Gastrocnemius medialis (tissue), 4 donors: ENCODE measurements at regions not wholly inside any gene's neighbourhood (a gene's known extent, or its start where the extent isn't known, plus 50 kb on each side); places are given as distances from the start of the nearest gene placed in this dataset.
"Not testable (repeated sequence)": the region's sequence is repeated elsewhere in the genome, so short reads cannot be mapped to it uniquely, and the experiment has no call there.

Experiments used
- CTCF ChIP-seq, 5 experiments: fragments of 450-650 bp in 3 of 5; fragments of 200-600 bp in 2 of 5; sonication (generic) in 2 of 5; IDR thresholded peaks in 4 of 5; conservative IDR thresholded peaks in 1 of 5; 1 replicate in 4 of 5; 2 replicates in 1 of 5; pipeline ENCODE4 v1.5.1; 2016 to 2019; ENCODE audit warnings: antibody characterized with exemption in 5 of 5, mild to moderate bottlenecking in 3 of 5, moderate library complexity in 3 of 5
- POLR2A ChIP-seq, 2 donors: fragments of 450-650 bp; IDR thresholded peaks; one replicate each; pipeline ENCODE4 v1.6.1; 2017; ENCODE audit warnings: antibody characterized with exemption in 2 of 2, mild to moderate bottlenecking in 2 of 2, moderate library complexity in 2 of 2

- TF ChIP-seq CTCF (IDR thresholded peaks at IDR 0.05 in 4 of 5, conservative IDR thresholded peaks at IDR 0.05 in 1 of 5); POLR2A (IDR thresholded peaks at IDR 0.05): not testable (repeated sequence)
These were observed 683.7 kb downstream of the DACH1 start for GRCh38 chr13:71183352-71183751.
